HepG2 (cell line): ENCODE measurements at regions not wholly inside any gene's neighbourhood (a gene's known extent, or its start where the extent isn't known, plus 50 kb on each side); places are given as distances from the start of the nearest gene placed in this dataset.

Experiments
- ATAC-seq: fragments of 200-7000 bp; cut with Tn5 transposase; 3 replicates; pipeline ENCODE4 v1.9.1; 2020; ENCODE audit warnings: mild to moderate bottlenecking, moderate library complexity
- BruUV-seq: library from RNA; stranded (reverse); fragments of 400-500 nt; replicated peaks from 2 replicates; lab custom pipeline; 2021; lab: Mats Ljungman, UMichigan
- CTCF ChIA-PET: fragments of 300-600 bp; formaldehyde crosslinking; extraction: SDS; loops from one replicate; lab custom pipeline; 2021; ENCODE audit warnings: low total read pairs, inconsistent platforms, low intra/inter-chr PET ratio; lab: Yijun Ruan, JAX
- POLR2A ChIA-PET: fragments of 350-600 bp; sonication (Branson Sonifier 250); formaldehyde crosslinking; loops from one replicate; lab custom pipeline; 2020; ENCODE audit warnings: antibody characterized with exemption, inconsistent platforms; lab: Yijun Ruan, JAX
- DNase-seq: peaks from one replicate; pipeline ENCODE4 v3.0.0-alpha.2; 2015; ENCODE audit warnings: low spot score
- FAIRE-seq: peaks from 3 replicates; lab custom pipeline; 2011; peaks lifted over from hg19 to GRCh38; lab: Jason Lieb, UNC
- H2AFZ ChIP-seq: one replicate; pipeline ENCODE4 v1.6.1; 2011; ENCODE audit warnings: low read length, inconsistent platforms
- H3K27ac ChIP-seq: fragments of 300-600 bp; 3 replicates; pipeline ENCODE4 v1.8.0; 2011; ENCODE audit warnings: mixed run types, mild to moderate bottlenecking, mixed read lengths, low read length, inconsistent platforms; ENCODE audit not compliant: insufficient read depth; ENCODE audit errors: extremely low read length
- H3K27me3 ChIP-seq, 2 experiments: fragments of 200-600 bp in 1 of 2; 2 replicates in 1 of 2; 3 replicates in 1 of 2; pipeline versions ENCODE4 v1.6.0 to v1.8.0; 2011; ENCODE audit warnings: low read length in 2 of 2, mild to moderate bottlenecking in 2 of 2, moderate library complexity in 2 of 2, inconsistent platforms in 1 of 2; ENCODE audit not compliant: insufficient read depth in 2 of 2, control insufficient read depth in 1 of 2
- H3K36me3 ChIP-seq, 2 experiments: fragments of 200-600 bp in 1 of 2; replicated peaks in 1 of 2; 2 replicates in 1 of 2; 3 replicates in 1 of 2; pipeline versions ENCODE4 v1.5.1 to v1.8.0; 2011; ENCODE audit warnings: low read length in 2 of 2, inconsistent platforms in 1 of 2; ENCODE audit not compliant: insufficient read depth in 2 of 2, control insufficient read depth in 1 of 2
- H3K4me1 ChIP-seq: 2 replicates; pipeline ENCODE4 v1.5.1; 2012; ENCODE audit warnings: low read length, inconsistent platforms; ENCODE audit not compliant: insufficient read depth
- H3K4me2 ChIP-seq: 2 replicates; pipeline ENCODE4 v1.6.0; 2011; ENCODE audit warnings: low read depth, low read length, inconsistent platforms
- H3K4me3 ChIP-seq, 3 experiments: fragments of 200-600 bp in 1 of 3; sonication (generic), shearing (Covaris generic) in 1 of 3; replicated peaks in 1 of 3; 2 replicates each; pipeline ENCODE4 v1.5.1; 2011 to 2016; ENCODE audit warnings: low read length in 3 of 3, inconsistent platforms in 2 of 3, low read depth in 2 of 3, mild to moderate bottlenecking in 2 of 3, control low read depth in 1 of 3, mixed read lengths in 1 of 3; ENCODE audit not compliant: insufficient read depth in 1 of 3
- H3K79me2 ChIP-seq: one replicate; pipeline ENCODE4 v1.6.1; 2011; ENCODE audit warnings: low read length, inconsistent platforms; ENCODE audit not compliant: insufficient read depth
- H3K9ac ChIP-seq: 2 replicates; pipeline ENCODE4 v1.6.0; 2011; ENCODE audit warnings: mild to moderate bottlenecking, low read depth, low read length, inconsistent platforms; ENCODE audit not compliant: insufficient read depth
- H3K9me3 ChIP-seq: 2 replicates; pipeline ENCODE4 v1.5.1; 2012; ENCODE audit warnings: mild to moderate bottlenecking, low read length
- H4K20me1 ChIP-seq: 2 replicates; pipeline ENCODE4 v1.6.0; 2011; ENCODE audit warnings: inconsistent platforms, mild to moderate bottlenecking, low read length, moderate library complexity; ENCODE audit not compliant: insufficient read depth
- CBFB ChIP-seq: sonication (generic); formaldehyde crosslinking; IDR thresholded peaks from 2 replicates; pipeline ENCODE4 v1.4.0; 2020; ENCODE audit warnings: missing genetic modification reagents
- GPN1 ChIP-seq: sonication (generic); formaldehyde crosslinking; IDR thresholded peaks from 2 replicates; pipeline ENCODE4 v1.5.1; 2020; ENCODE audit warnings: missing genetic modification reagents, borderline replicate concordance
- RCOR2 ChIP-seq: IDR thresholded peaks from 2 replicates; pipeline ENCODE4 v1.6.1; 2016; ENCODE audit warnings: missing biosample characterization, missing genetic modification reagents
- SCMH1 ChIP-seq: sonication (generic); formaldehyde crosslinking; IDR thresholded peaks from 2 replicates; pipeline ENCODE4 v1.9.0; 2021; ENCODE audit warnings: missing genetic modification reagents, mild to moderate bottlenecking, borderline replicate concordance
- TCF7L2 ChIP-seq: IDR thresholded peaks from 2 replicates; pipeline ENCODE4 v1.6.1; 2011; ENCODE audit warnings: mild to moderate bottlenecking, low read depth, low read length, moderate library complexity
- ZNF121 ChIP-seq: sonication (generic); formaldehyde crosslinking; IDR thresholded peaks from 2 replicates; pipeline ENCODE4 v1.5.0; 2020; ENCODE audit warnings: mild to moderate bottlenecking, missing genetic modification reagents
- ZNF264 ChIP-seq: sonication (generic); formaldehyde crosslinking; IDR thresholded peaks from 2 replicates; pipeline ENCODE4 v1.4.0; 2020; ENCODE audit warnings: missing genetic modification reagents
- ZNF441 ChIP-seq: sonication (generic); formaldehyde crosslinking; IDR thresholded peaks from 2 replicates; pipeline ENCODE4 v1.7.0; 2021; ENCODE audit warnings: missing genetic modification reagents, borderline replicate concordance
- ZNF615 ChIP-seq: sonication (generic); formaldehyde crosslinking; IDR thresholded peaks from 2 replicates; pipeline ENCODE4 v1.5.0; 2020; ENCODE audit warnings: mild to moderate bottlenecking, missing genetic modification reagents, borderline replicate concordance
- ZNF629 ChIP-seq: sonication (generic); formaldehyde crosslinking; conservative IDR thresholded peaks from 2 replicates; pipeline ENCODE4 v1.5.0; 2020; ENCODE audit warnings: missing genetic modification reagents
- WGBS: methylation state at CpG from one replicate; pipeline ENCODE4 v1.1.6; 2017; ENCODE audit warnings: low lambda C conversion rate; 5-methylcytosine and 5-hydroxymethylcytosine counted together
- in situ Hi-C: cut with HindIII; loops from 2 replicates; pipeline ENCODE4 v1.10.0; 2017; ENCODE audit warnings: low pct_unique_long_range_greater_than_20kb; ENCODE audit not compliant: extremely low pct_ligation_motif_present
- intact Hi-C: fragments of 100-400 bp; cut with micrococcal nuclease; formaldehyde crosslinking; loops from one replicate; pipeline ENCODE4 v1.10.0; 2022; ENCODE audit not compliant: unreplicated experiment
- TF ChIP-seq, protein P1 (sequence below): sonication (generic); formaldehyde crosslinking; IDR thresholded peaks from 2 replicates; pipeline ENCODE4 v1.5.1; 2020; ENCODE audit warnings: mild to moderate bottlenecking, missing genetic modification reagents, borderline replicate concordance
- TF ChIP-seq, protein P2 (sequence below): sonication (generic); formaldehyde crosslinking; IDR thresholded peaks from 2 replicates; pipeline ENCODE4 v1.5.0; 2020; ENCODE audit warnings: mild to moderate bottlenecking, missing genetic modification reagents, moderate library complexity
- TF ChIP-seq, protein P3 (sequence below): sonication (generic); formaldehyde crosslinking; IDR thresholded peaks from 2 replicates; pipeline ENCODE4 v1.4.0; 2020; ENCODE audit warnings: missing genetic modification reagents, borderline replicate concordance

DNA sequence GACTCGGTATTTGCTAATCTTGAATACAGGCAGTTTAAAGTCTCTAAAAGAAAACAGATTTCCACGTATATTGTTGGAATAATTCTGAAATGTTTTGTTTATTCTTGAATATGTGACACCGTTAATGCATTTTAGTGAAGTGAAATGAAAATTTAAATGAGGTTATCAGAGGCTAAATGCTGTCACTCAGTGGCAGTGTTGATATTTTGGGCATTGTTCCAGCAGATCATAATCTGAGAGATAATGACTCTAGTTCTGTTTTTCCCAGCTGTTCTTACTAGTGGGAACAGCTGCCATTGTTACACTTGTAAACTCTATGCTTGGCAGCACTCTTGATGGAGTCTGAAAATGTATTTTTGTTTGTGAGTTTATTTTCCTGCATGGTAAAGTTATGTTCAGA, 365.6 kb upstream of the SLC10A2 start (continued):
- TF ChIP-seq, protein P1, sequence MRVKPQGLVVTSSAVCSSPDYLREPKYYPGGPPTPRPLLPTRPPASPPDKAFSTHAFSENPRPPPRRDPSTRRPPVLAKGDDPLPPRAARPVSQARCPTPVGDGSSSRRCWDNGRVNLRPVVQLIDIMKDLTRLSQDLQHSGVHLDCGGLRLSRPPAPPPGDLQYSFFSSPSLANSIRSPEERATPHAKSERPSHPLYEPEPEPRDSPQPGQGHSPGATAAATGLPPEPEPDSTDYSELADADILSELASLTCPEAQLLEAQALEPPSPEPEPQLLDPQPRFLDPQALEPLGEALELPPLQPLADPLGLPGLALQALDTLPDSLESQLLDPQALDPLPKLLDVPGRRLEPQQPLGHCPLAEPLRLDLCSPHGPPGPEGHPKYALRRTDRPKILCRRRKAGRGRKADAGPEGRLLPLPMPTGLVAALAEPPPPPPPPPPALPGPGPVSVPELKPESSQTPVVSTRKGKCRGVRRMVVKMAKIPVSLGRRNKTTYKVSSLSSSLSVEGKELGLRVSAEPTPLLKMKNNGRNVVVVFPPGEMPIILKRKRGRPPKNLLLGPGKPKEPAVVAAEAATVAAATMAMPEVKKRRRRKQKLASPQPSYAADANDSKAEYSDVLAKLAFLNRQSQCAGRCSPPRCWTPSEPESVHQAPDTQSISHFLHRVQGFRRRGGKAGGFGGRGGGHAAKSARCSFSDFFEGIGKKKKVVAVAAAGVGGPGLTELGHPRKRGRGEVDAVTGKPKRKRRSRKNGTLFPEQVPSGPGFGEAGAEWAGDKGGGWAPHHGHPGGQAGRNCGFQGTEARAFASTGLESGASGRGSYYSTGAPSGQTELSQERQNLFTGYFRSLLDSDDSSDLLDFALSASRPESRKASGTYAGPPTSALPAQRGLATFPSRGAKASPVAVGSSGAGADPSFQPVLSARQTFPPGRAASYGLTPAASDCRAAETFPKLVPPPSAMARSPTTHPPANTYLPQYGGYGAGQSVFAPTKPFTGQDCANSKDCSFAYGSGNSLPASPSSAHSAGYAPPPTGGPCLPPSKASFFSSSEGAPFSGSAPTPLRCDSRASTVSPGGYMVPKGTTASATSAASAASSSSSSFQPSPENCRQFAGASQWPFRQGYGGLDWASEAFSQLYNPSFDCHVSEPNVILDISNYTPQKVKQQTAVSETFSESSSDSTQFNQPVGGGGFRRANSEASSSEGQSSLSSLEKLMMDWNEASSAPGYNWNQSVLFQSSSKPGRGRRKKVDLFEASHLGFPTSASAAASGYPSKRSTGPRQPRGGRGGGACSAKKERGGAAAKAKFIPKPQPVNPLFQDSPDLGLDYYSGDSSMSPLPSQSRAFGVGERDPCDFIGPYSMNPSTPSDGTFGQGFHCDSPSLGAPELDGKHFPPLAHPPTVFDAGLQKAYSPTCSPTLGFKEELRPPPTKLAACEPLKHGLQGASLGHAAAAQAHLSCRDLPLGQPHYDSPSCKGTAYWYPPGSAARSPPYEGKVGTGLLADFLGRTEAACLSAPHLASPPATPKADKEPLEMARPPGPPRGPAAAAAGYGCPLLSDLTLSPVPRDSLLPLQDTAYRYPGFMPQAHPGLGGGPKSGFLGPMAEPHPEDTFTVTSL (CRISPR knock-in tag), result no peak
- TF ChIP-seq RCOR2 (CRISPR knock-in tag) (no peak), ZNF441 (no peak), SCMH1 (CRISPR knock-in tag) (no peak), ZNF629 (CRISPR knock-in tag) (no peak), CBFB (no peak)

DNA sequence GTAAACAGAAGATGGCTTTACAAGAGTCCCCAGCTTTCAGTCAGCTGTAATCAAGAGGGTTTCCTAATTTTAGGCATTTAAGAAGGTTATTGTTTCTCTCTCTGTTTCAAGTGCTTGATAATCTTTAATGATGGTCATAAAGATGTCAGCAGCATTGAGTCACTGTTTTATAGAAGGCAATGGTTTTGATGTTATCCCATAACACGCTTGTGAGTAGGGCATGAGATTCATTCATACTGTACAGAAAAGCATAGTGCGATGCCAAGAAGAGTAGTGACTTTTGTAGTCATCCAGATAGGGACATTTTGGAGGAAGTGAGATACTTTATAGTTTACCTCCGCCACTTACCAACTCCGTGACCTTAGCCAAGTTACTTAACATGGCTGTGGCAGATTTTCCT, 364.2 kb upstream of the SLC10A2 start:
- ChIA-PET POLR2A (no interaction called here), CTCF (no interaction called here)
- Histone ChIP-seq H3K27me3 (no peaks in the 10 kb centered on the region), H3K4me3 (no peak overlapping the region), H2AFZ (no peak overlapping the region), H3K79me2 (no peaks in the 10 kb centered on the region), H3K9me3 (peaks cover 67% of the 10 kb centered on the region), H3K4me1 (no peaks in the 10 kb centered on the region), H4K20me1 (no peaks in the 10 kb centered on the region), H3K9ac (no peak overlapping the region), H3K4me2 (no peak overlapping the region), H3K36me3 (no peaks in the 10 kb centered on the region), H3K27ac (no peak overlapping the region)
- no peak for DNase-seq
- ATAC-seq, result no peak
- BruUV-seq, result no TSS peak
- in situ Hi-C loops, result no loop called here
- FAIRE-seq, result no peak
- intact Hi-C loops, result no loop called here
- WGBS, result 4% methylated on average over 4 of the region's 4 CpGs
- TF ChIP-seq ZNF615, result no peak
- TF ChIP-seq ZNF264 (CRISPR knock-in tag), result no peak
- TF ChIP-seq GPN1 (CRISPR knock-in tag), result no peak
- TF ChIP-seq, protein P2, sequence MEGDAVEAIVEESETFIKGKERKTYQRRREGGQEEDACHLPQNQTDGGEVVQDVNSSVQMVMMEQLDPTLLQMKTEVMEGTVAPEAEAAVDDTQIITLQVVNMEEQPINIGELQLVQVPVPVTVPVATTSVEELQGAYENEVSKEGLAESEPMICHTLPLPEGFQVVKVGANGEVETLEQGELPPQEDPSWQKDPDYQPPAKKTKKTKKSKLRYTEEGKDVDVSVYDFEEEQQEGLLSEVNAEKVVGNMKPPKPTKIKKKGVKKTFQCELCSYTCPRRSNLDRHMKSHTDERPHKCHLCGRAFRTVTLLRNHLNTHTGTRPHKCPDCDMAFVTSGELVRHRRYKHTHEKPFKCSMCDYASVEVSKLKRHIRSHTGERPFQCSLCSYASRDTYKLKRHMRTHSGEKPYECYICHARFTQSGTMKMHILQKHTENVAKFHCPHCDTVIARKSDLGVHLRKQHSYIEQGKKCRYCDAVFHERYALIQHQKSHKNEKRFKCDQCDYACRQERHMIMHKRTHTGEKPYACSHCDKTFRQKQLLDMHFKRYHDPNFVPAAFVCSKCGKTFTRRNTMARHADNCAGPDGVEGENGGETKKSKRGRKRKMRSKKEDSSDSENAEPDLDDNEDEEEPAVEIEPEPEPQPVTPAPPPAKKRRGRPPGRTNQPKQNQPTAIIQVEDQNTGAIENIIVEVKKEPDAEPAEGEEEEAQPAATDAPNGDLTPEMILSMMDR (CRISPR knock-in tag), result no peak
- TF ChIP-seq, protein P3, sequence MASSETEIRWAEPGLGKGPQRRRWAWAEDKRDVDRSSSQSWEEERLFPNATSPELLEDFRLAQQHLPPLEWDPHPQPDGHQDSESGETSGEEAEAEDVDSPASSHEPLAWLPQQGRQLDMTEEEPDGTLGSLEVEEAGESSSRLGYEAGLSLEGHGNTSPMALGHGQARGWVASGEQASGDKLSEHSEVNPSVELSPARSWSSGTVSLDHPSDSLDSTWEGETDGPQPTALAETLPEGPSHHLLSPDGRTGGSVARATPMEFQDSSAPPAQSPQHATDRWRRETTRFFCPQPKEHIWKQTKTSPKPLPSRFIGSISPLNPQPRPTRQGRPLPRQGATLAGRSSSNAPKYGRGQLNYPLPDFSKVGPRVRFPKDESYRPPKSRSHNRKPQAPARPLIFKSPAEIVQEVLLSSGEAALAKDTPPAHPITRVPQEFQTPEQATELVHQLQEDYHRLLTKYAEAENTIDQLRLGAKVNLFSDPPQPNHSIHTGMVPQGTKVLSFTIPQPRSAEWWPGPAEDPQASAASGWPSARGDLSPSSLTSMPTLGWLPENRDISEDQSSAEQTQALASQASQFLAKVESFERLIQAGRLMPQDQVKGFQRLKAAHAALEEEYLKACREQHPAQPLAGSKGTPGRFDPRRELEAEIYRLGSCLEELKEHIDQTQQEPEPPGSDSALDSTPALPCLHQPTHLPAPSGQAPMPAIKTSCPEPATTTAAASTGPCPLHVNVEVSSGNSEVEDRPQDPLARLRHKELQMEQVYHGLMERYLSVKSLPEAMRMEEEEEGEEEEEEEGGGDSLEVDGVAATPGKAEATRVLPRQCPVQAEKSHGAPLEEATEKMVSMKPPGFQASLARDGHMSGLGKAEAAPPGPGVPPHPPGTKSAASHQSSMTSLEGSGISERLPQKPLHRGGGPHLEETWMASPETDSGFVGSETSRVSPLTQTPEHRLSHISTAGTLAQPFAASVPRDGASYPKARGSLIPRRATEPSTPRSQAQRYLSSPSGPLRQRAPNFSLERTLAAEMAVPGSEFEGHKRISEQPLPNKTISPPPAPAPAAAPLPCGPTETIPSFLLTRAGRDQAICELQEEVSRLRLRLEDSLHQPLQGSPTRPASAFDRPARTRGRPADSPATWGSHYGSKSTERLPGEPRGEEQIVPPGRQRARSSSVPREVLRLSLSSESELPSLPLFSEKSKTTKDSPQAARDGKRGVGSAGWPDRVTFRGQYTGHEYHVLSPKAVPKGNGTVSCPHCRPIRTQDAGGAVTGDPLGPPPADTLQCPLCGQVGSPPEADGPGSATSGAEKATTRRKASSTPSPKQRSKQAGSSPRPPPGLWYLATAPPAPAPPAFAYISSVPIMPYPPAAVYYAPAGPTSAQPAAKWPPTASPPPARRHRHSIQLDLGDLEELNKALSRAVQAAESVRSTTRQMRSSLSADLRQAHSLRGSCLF (CRISPR knock-in tag), result no peak
- no peak for TF ChIP-seq TCF7L2
- no peak for TF ChIP-seq ZNF121 (CRISPR knock-in tag)
